Thoracic aorta (tissue), 2 donors: ENCODE measurements at regions not wholly inside any gene's neighbourhood (a gene's known extent, or its start where the extent isn't known, plus 50 kb on each side); places are given as distances from the start of the nearest gene placed in this dataset.
A peak's percentile ranks its signal among the peaks of the same experiment; 100 is the strongest.

Experiments used
- ATAC-seq: fragments of 150-250 bp; one replicate; pipeline ENCODE4 v1.8.0; 2017; ENCODE audit warnings: low read depth; ENCODE audit not compliant: insufficient number of reproducible peaks, low FRiP score
- DNase-seq: peaks from one replicate; pipeline ENCODE4 v3.0.0-alpha.2; 2020; ENCODE audit warnings: low spot score
- H3K27ac ChIP-seq, 2 donors: fragments of 200-600 bp; sonication (generic); 1 replicate in 1 of 2; 2 replicates in 1 of 2; pipeline ENCODE4 v1.5.1; 2016; ENCODE audit warnings: mild to moderate bottlenecking in 2 of 2, moderate library complexity in 2 of 2
- H3K27me3 ChIP-seq: fragments of 200-600 bp; sonication (generic); replicated peaks from 2 replicates; pipeline ENCODE4 v1.6.0; 2016; ENCODE audit warnings: mild to moderate bottlenecking; ENCODE audit not compliant: insufficient read depth
- H3K36me3 ChIP-seq: fragments of 200-600 bp; sonication (generic); one replicate; pipeline ENCODE4 v1.5.1; 2016
- H3K4me1 ChIP-seq, 2 donors: fragments of 200-600 bp; sonication (generic); 1 replicate in 1 of 2; 2 replicates in 1 of 2; pipeline versions ENCODE4 v1.5.1 to v1.6.0; 2016; ENCODE audit warnings: low read depth in 2 of 2, mild to moderate bottlenecking in 1 of 2; ENCODE audit not compliant: control insufficient read depth in 1 of 2
- H3K4me3 ChIP-seq: fragments of 200-600 bp; sonication (generic); 2 replicates; pipeline ENCODE4 v1.5.1; 2016; ENCODE audit warnings: mild to moderate bottlenecking
- H3K9me3 ChIP-seq: fragments of 200-600 bp; sonication (generic); 2 replicates; pipeline ENCODE4 v1.5.1; 2016
- CTCF ChIP-seq: fragments of 200-600 bp; sonication (generic); IDR thresholded peaks from one replicate; pipeline ENCODE4 v1.5.1; 2019; ENCODE audit warnings: antibody characterized with exemption

- ATAC-seq: no peak
- Histone ChIP-seq H3K4me3 (no peak overlapping the region), H3K27ac (no peak overlapping the region), H3K4me1 (no peaks in the 10 kb centered on the region), H3K9me3 (no peaks in the 10 kb centered on the region), H3K36me3 (no peaks in the 10 kb centered on the region), H3K27me3 (no peaks in the 10 kb centered on the region)
- no peak for TF ChIP-seq CTCF
- DNase-seq: no peak
Measured at GRCh38 chr4:181858741-181859140, 384.5 kb upstream of the TENM3 start.

- Histone ChIP-seq H3K9me3 (no peaks in the 10 kb centered on the region), H3K27ac (no peak overlapping the region), H3K4me3 (no peak overlapping the region), H3K27me3 (no peaks in the 10 kb centered on the region), H3K36me3 (no peaks in the 10 kb centered on the region), H3K4me1 (no peaks in the 10 kb centered on the region)
- DNase-seq: no peak
- TF ChIP-seq CTCF: no peak
- ATAC-seq: no peak
Measured at GRCh38 chr4:181859439-181859838, 383.8 kb upstream of the TENM3 start.

GRCh38 chr4:181860157-181860556, 383.0 kb upstream of the TENM3 start:
- no peak overlapping the region for H3K27ac ChIP-seq

GRCh38 chr4:181860668-181861067, 382.5 kb upstream of the TENM3 start:
- no peak for TF ChIP-seq CTCF
- no peaks in the 10 kb centered on the region for H3K36me3 ChIP-seq
- H3K4me3 ChIP-seq: no peak overlapping the region
- H3K27me3 ChIP-seq: no peaks in the 10 kb centered on the region
- DNase-seq (no peak), ATAC-seq (no peak)
- no peak overlapping the region for H3K27ac ChIP-seq
- no peaks in the 10 kb centered on the region for H3K9me3 ChIP-seq
- H3K4me1 ChIP-seq: no peaks in the 10 kb centered on the region

More at GRCh38 chr4:181860157-181860556, 383.0 kb upstream of the TENM3 start:
- no peak for TF ChIP-seq CTCF
- DNase-seq (no peak), ATAC-seq (no peak)
- H3K9me3 ChIP-seq: no peaks in the 10 kb centered on the region
- H3K27me3 ChIP-seq: no peaks in the 10 kb centered on the region
- no peak overlapping the region for H3K4me3 ChIP-seq
- no peaks in the 10 kb centered on the region for H3K36me3 ChIP-seq
- H3K4me1 ChIP-seq: no peaks in the 10 kb centered on the region

GRCh38 chr4:181863856-181864255, 379.3 kb upstream of the TENM3 start:
- ATAC-seq (peak; percentile 42), DNase-seq (no peak)
- no peaks in the 10 kb centered on the region for H3K36me3 ChIP-seq
- H3K4me3 ChIP-seq: no peak overlapping the region
- no peaks in the 10 kb centered on the region for H3K9me3 ChIP-seq
- no peaks in the 10 kb centered on the region for H3K4me1 ChIP-seq
- H3K27ac ChIP-seq: no peak overlapping the region
- no peak for TF ChIP-seq CTCF
- H3K27me3 ChIP-seq: no peaks in the 10 kb centered on the region
